Mucosa of rectum (tissue), 2 donors: ENCODE measurements at regions not wholly inside any gene's neighbourhood (a gene's known extent, or its start where the extent isn't known, plus 50 kb on each side); places are given as distances from the start of the nearest gene placed in this dataset.

Experiments used
- H3K27ac ChIP-seq, 2 donors: one replicate each; pipeline ENCODE4 v1.7.0; 2013; ENCODE audit warnings: inconsistent platforms in 2 of 2, low read depth in 2 of 2, low read length in 2 of 2
- H3K27me3 ChIP-seq, 2 donors: one replicate each; pipeline ENCODE4 v1.7.0; 2013; ENCODE audit warnings: low read length in 2 of 2; ENCODE audit not compliant: control insufficient read depth in 2 of 2, insufficient read depth in 2 of 2
- H3K36me3 ChIP-seq, 2 donors: one replicate each; pipeline ENCODE4 v1.7.0; 2013; ENCODE audit warnings: low read length in 2 of 2; ENCODE audit not compliant: control insufficient read depth in 2 of 2, insufficient read depth in 2 of 2
- H3K4me1 ChIP-seq, 2 donors: one replicate each; pipeline ENCODE4 v1.7.0; 2013; ENCODE audit warnings: low read length in 2 of 2, mild to moderate bottlenecking in 1 of 2; ENCODE audit not compliant: control insufficient read depth in 2 of 2, insufficient read depth in 2 of 2
- H3K4me3 ChIP-seq, 2 donors: one replicate each; pipeline ENCODE4 v1.7.0; 2013; ENCODE audit warnings: low read length in 2 of 2
- H3K9ac ChIP-seq, 2 donors: one replicate each; pipeline ENCODE4 v1.7.0; 2013; ENCODE audit warnings: low read length in 2 of 2, low read depth in 1 of 2, mild to moderate bottlenecking in 1 of 2
- H3K9me3 ChIP-seq, 2 donors: one replicate each; pipeline ENCODE4 v1.7.0; 2013; ENCODE audit warnings: low read length in 2 of 2; ENCODE audit not compliant: control insufficient read depth in 2 of 2
- donor health status: healthy.
- donor health status: Normal muscosa, but diverticular disease.

DNA sequence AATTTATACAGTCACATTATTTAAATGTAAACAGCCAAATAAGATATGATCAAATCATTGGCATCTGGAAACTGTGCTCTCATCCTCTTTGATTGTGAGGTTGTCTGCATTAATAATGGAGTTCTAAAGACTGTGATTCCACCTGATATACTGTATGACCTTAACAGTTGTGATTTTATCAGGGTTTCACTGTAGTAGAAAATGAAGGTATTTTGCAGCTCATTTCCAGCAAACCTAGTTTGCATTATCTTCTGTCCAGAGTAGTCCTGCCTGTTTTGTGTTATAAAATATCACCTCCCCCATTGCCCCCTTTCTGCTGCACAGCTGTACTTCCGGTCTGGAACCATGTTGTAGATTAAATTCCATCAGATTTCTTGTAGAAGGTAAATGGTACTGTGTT, 731.6 kb upstream of the FANCL start:
- H3K9me3 ChIP-seq: no peaks in the 10 kb centered on the region
- no peaks in the 10 kb centered on the region for H3K4me1 ChIP-seq
- no peak overlapping the region for H3K9ac ChIP-seq

DNA sequence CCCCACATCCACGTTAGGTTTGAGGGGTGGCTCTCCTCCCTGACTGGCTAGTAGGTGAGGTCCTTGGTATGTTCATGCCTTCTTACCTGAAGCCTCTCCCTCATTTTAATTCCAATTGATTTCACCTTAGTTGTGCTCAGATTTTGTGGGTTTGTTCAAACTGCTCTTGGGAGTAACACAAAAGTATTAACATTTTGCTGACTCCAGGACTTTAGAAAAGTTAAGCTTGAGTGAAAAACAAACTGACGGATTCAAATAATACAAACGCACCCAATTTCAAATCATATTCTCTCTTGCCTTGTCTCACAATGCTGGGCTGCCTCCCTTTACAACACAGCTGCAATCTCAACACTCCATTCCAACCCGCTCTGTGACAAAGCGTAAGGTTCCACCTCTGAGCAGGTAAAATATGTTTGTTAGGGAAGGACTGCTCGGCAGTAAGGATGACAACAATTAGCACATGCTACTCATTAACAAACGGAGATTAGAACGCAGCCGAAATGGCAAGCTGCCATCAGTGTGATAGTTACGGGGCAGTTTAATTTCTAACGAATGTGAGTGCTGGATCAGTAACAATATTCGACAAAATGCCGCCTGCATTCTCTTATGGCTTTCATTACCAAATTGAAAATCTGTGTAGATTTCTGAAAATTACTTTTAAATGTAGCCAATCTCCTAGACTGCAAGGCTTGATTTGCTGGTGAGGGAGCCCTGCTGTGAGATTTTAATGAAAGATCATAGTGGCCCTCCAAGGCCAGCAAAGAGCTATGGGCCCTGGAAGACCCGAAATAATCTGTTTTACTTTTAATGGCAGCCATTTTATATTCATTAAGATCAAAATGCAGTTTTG, 730.6 kb upstream of the FANCL start:
- Histone ChIP-seq H3K27ac (no peak overlapping the region), H3K9me3 (no peaks in the 10 kb centered on the region), H3K4me1 (no peaks in the 10 kb centered on the region), H3K27me3 (no peaks in the 10 kb centered on the region), H3K4me3 (no peak overlapping the region), H3K36me3 (no peaks in the 10 kb centered on the region), H3K9ac (no peak overlapping the region)

More for the DNA sequence above, 731.6 kb upstream of the FANCL start:
- no peaks in the 10 kb centered on the region for H3K27me3 ChIP-seq
- H3K27ac ChIP-seq: no peak overlapping the region
- no peak overlapping the region for H3K4me3 ChIP-seq
- H3K36me3 ChIP-seq: no peaks in the 10 kb centered on the region

DNA sequence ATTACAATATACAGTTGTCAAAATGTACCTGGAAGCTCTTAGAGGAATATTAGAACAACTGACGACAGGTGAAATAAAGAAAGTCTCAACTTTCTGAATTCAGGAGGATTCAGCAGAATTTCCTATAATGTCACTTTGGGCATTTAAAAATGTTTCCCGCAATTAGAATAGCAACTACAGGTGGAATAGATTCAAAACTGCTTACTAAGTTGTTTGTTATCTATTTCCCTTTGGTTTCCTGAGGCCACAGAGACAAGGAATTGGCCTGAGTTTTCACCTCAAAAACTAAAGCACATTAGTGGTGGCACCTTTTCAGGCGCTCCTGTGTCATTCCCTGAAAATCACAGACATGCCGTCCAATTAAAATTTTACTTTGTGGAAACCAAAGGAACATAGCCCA, 729.2 kb upstream of the FANCL start:
- no peaks in the 10 kb centered on the region for H3K27me3 ChIP-seq
- H3K9me3 ChIP-seq: no peaks in the 10 kb centered on the region
- H3K4me1 ChIP-seq: no peaks in the 10 kb centered on the region
- no peak overlapping the region for H3K9ac ChIP-seq
- H3K4me3 ChIP-seq: no peak overlapping the region
- H3K36me3 ChIP-seq: no peaks in the 10 kb centered on the region
- no peak overlapping the region for H3K27ac ChIP-seq

GRCh38 chr2:58968885-58969284, 727.8 kb upstream of the FANCL start:
- no peak overlapping the region for H3K9ac ChIP-seq
- H3K27ac ChIP-seq: no peak overlapping the region
- no peaks in the 10 kb centered on the region for H3K9me3 ChIP-seq
- no peaks in the 10 kb centered on the region for H3K36me3 ChIP-seq
- no peaks in the 10 kb centered on the region for H3K27me3 ChIP-seq
- no peaks in the 10 kb centered on the region for H3K4me1 ChIP-seq
- no peak overlapping the region for H3K4me3 ChIP-seq

DNA sequence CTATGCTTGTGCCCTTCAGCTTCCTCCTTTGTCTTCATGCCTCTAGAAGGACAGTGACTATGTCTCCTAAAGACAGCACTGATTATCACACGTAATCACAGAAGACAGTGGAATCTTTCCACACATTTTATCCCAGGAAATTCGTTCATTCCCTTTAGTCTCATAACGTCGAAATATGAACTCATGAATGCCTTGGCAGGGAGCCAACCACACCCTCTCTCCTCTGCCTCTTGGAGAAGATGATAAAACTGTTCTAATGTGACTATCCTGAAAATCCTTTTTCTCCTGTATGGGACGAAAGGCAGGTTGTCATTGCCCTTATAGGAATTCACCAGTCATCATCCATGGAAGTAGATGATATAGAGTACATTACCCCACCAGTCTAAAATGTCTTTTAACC, 726.6 kb upstream of the FANCL start:
- no peak overlapping the region for H3K9ac ChIP-seq
- no peaks in the 10 kb centered on the region for H3K4me1 ChIP-seq
- H3K4me3 ChIP-seq: no peak overlapping the region
- H3K27me3 ChIP-seq: no peaks in the 10 kb centered on the region
- H3K9me3 ChIP-seq: no peaks in the 10 kb centered on the region
- H3K36me3 ChIP-seq: no peaks in the 10 kb centered on the region
- no peak overlapping the region for H3K27ac ChIP-seq

- Histone ChIP-seq H3K9ac (no peak overlapping the region), H3K27ac (no peak overlapping the region), H3K4me1 (no peaks in the 10 kb centered on the region), H3K27me3 (no peaks in the 10 kb centered on the region), H3K4me3 (no peak overlapping the region), H3K9me3 (no peaks in the 10 kb centered on the region), H3K36me3 (no peaks in the 10 kb centered on the region)
Measured at GRCh38 chr2:58965602-58966001, 724.5 kb upstream of the FANCL start.

GRCh38 chr2:58959996-58960395, 718.9 kb upstream of the FANCL start:
- Histone ChIP-seq H3K36me3 (no peaks in the 10 kb centered on the region), H3K9me3 (no peaks in the 10 kb centered on the region), H3K27me3 (no peaks in the 10 kb centered on the region), H3K9ac (no peak overlapping the region), H3K4me3 (no peak overlapping the region), H3K4me1 (no peaks in the 10 kb centered on the region), H3K27ac (no peak overlapping the region)

DNA sequence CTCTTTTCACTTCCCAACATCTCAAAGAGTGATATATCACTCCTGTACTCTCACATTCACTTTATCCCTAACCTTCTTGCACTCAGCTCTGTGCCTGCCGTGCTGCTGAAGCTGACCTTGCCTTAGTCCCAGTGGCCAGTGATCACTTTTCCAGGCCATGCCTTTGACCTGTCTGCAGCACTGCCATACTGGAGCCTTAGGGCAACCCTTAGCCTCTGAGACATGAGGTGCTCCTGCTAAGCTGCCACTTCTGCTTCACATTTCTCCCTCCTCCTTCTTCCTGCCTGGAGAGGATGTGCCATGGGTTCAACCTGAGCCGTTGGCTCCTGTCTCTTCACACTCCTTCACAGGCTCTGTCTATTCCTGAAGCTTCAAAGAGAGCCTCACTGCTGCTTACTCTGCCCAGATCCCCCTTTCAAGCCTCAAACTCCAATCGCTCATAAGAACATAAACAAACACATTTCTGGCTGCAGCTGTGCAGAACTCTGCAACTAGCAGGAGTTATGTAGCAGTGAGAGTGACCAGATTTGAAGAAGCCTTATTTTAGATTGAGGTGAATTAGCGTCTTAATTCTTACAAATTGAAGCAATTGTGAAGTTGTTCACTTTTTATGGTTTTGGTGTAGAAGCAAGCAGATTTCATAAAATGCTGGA, 716.2 kb upstream of the FANCL start:
- no peaks in the 10 kb centered on the region for H3K9me3 ChIP-seq

GRCh38 chr2:58954880-58955385, 713.8 kb upstream of the FANCL start:
- Histone ChIP-seq H3K9ac (no peak overlapping the region), H3K36me3 (no peaks in the 10 kb centered on the region), H3K4me3 (no peak overlapping the region), H3K27ac (no peak overlapping the region), H3K9me3 (no peaks in the 10 kb centered on the region), H3K27me3 (no peaks in the 10 kb centered on the region), H3K4me1 (no peaks in the 10 kb centered on the region)

More for the DNA sequence above, 716.2 kb upstream of the FANCL start:
- Histone ChIP-seq H3K4me1 (no peaks in the 10 kb centered on the region), H3K27me3 (no peaks in the 10 kb centered on the region), H3K36me3 (no peaks in the 10 kb centered on the region), H3K27ac (no peak overlapping the region), H3K9ac (no peak overlapping the region), H3K4me3 (no peak overlapping the region)

- H3K4me3 ChIP-seq: no peak overlapping the region
- no peaks in the 10 kb centered on the region for H3K9me3 ChIP-seq
- H3K36me3 ChIP-seq: no peaks in the 10 kb centered on the region
- H3K4me1 ChIP-seq: no peaks in the 10 kb centered on the region
- H3K9ac ChIP-seq: no peak overlapping the region
- no peak overlapping the region for H3K27ac ChIP-seq
- no peaks in the 10 kb centered on the region for H3K27me3 ChIP-seq
Measured at GRCh38 chr2:58951722-58952121, 710.6 kb upstream of the FANCL start.
